ENCODE measurements at regions not wholly inside any gene's neighbourhood (a gene's known extent, or its start where the extent isn't known, plus 50 kb on each side); places are given as distances from the start of the nearest gene placed in this dataset.

DNA sequence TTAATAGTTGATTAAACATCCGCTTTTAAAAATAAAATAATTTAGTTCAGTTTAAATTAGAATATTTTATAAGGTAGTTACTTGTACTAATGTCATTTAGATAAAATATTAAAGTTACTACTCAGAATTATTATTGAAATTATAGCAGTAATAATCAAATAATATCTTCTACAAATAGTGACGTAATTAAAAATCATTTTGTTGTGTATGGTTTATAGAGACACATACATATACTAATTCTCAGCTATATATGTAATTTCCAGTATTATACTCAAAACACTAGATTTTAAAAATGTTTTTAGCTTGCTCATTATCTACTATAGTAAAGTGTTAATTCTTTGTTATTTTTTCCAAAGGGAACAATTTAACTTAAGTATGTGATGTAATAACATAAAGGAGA is 435.2 kb upstream of the MANEA start:
- TF ChIP-seq RAD21 (IDR thresholded peaks at IDR 0.05; ENCODE audit: low read length) (no peak), POLR2A (IDR thresholded peaks at IDR 0.05; ENCODE audit: low read depth, low read length) (no peak)
- TF ChIP-seq, protein P1, sequence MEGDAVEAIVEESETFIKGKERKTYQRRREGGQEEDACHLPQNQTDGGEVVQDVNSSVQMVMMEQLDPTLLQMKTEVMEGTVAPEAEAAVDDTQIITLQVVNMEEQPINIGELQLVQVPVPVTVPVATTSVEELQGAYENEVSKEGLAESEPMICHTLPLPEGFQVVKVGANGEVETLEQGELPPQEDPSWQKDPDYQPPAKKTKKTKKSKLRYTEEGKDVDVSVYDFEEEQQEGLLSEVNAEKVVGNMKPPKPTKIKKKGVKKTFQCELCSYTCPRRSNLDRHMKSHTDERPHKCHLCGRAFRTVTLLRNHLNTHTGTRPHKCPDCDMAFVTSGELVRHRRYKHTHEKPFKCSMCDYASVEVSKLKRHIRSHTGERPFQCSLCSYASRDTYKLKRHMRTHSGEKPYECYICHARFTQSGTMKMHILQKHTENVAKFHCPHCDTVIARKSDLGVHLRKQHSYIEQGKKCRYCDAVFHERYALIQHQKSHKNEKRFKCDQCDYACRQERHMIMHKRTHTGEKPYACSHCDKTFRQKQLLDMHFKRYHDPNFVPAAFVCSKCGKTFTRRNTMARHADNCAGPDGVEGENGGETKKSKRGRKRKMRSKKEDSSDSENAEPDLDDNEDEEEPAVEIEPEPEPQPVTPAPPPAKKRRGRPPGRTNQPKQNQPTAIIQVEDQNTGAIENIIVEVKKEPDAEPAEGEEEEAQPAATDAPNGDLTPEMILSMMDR (conservative IDR thresholded peaks at IDR 0.05; ENCODE audit: low read depth, low read length) = no peak
- TF ChIP-seq, protein P2, sequence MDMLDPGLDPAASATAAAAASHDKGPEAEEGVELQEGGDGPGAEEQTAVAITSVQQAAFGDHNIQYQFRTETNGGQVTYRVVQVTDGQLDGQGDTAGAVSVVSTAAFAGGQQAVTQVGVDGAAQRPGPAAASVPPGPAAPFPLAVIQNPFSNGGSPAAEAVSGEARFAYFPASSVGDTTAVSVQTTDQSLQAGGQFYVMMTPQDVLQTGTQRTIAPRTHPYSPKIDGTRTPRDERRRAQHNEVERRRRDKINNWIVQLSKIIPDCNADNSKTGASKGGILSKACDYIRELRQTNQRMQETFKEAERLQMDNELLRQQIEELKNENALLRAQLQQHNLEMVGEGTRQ (IDR thresholded peaks at IDR 0.05; ENCODE audit: low read depth, low read length) = no peak

Measured in IMR-90 (cell line).